SU-DHL-6 (cell line): ENCODE measurements at regions not wholly inside any gene's neighbourhood (a gene's known extent, or its start where the extent isn't known, plus 50 kb on each side); places are given as distances from the start of the nearest gene placed in this dataset.

Source experiments
- H2AFZ ChIP-seq: fragments of 200-600 bp; sonication (generic); 2 replicates; pipeline ENCODE4 v1.6.1; 2014; ENCODE audit warnings: low read depth, mild to moderate bottlenecking, moderate library complexity, mixed read lengths, antibody characterized with exemption, low read length; ENCODE audit not compliant: severe bottlenecking
- H3F3A ChIP-seq: fragments of 200-600 bp; shearing (Covaris generic); 2 replicates; pipeline ENCODE4 v1.6.0; 2016; ENCODE audit warnings: antibody characterized with exemption, mild to moderate bottlenecking; ENCODE audit not compliant: insufficient read depth
- H3K27ac ChIP-seq: fragments of 200-600 bp; sonication (generic); 2 replicates; pipeline ENCODE4 v1.5.1; 2016; ENCODE audit warnings: low read depth, mild to moderate bottlenecking, low read length, moderate library complexity, mixed read lengths
- H3K27me3 ChIP-seq: fragments of 200-600 bp; sonication (generic), shearing (Covaris generic); 2 replicates; pipeline ENCODE4 v1.6.0; 2014; ENCODE audit warnings: mild to moderate bottlenecking, low read length
- H3K36me3 ChIP-seq: fragments of 200-600 bp; sonication (generic); 2 replicates; pipeline ENCODE4 v1.6.1; 2014; ENCODE audit warnings: mild to moderate bottlenecking, low read length, mixed read lengths
- H3K4me2 ChIP-seq: fragments of 300-600, 200-600 bp; shearing (Covaris generic), sonication (generic); 2 replicates; pipeline ENCODE4 v1.6.0; 2014; ENCODE audit warnings: low read length, low read depth, mild to moderate bottlenecking; ENCODE audit not compliant: poor library complexity, severe bottlenecking
- H3K4me3 ChIP-seq: fragments of 200-600 bp; sonication (generic); 2 replicates; pipeline ENCODE4 v1.5.1; 2014; ENCODE audit warnings: antibody characterized with exemption, low read length, mild to moderate bottlenecking, mixed read lengths; ENCODE audit not compliant: insufficient read depth, poor library complexity, severe bottlenecking
- H3K79me2 ChIP-seq: fragments of 200-600 bp; sonication (generic); 2 replicates; pipeline ENCODE4 v1.6.1; 2014; ENCODE audit warnings: mild to moderate bottlenecking, low read length, moderate library complexity; ENCODE audit not compliant: insufficient read depth
- H3K9ac ChIP-seq: fragments of 200-600 bp; sonication (generic); 2 replicates; pipeline ENCODE4 v1.7.0; 2014; ENCODE audit warnings: mild to moderate bottlenecking, low read length
- H3K9me2 ChIP-seq: fragments of 200-600 bp; sonication (generic); replicated peaks from 2 replicates; pipeline ENCODE4 v1.6.1; 2014; ENCODE audit warnings: low read length; ENCODE audit not compliant: insufficient read depth
- H3K9me3 ChIP-seq: fragments of 200-600 bp; sonication (generic); 2 replicates; pipeline ENCODE4 v1.6.1; 2014; ENCODE audit warnings: low read length, mixed read lengths; ENCODE audit not compliant: insufficient read depth
- H4K20me1 ChIP-seq: fragments of 200-600 bp; sonication (generic); 2 replicates; pipeline ENCODE4 v1.6.1; 2014; ENCODE audit warnings: low read depth, mild to moderate bottlenecking, antibody characterized with exemption, low read length, moderate library complexity, mixed read lengths
- CTCF ChIP-seq: fragments of 200-600 bp; sonication (generic); IDR thresholded peaks from one replicate; pipeline ENCODE4 v1.5.1; 2017; ENCODE audit warnings: antibody characterized with exemption, mild to moderate bottlenecking, low read length, moderate library complexity; ENCODE audit not compliant: insufficient read depth, poor library complexity, severe bottlenecking
- EZH2phosphoT487 ChIP-seq: fragments of 200-600 bp; sonication (generic), shearing (Covaris generic); conservative IDR thresholded peaks from 2 replicates; pipeline ENCODE4 v1.6.1; 2018; ENCODE audit warnings: mild to moderate bottlenecking, antibody characterized with exemption, low read length, moderate library complexity, mixed read lengths

- Histone ChIP-seq H3K4me2 (no peak overlapping the region), H3K36me3 (no peaks in the 10 kb centered on the region), H3K9me2 (no peaks in the 10 kb centered on the region), H3K27ac (no peak overlapping the region), H3F3A (no peaks in the 10 kb centered on the region), H3K9ac (no peak overlapping the region), H3K27me3 (0 out of 2 replicates have a peak, but pooled peaks cover 3% of the 10 kb centered on the region), H3K9me3 (no peaks in the 10 kb centered on the region), H3K4me3 (no peak overlapping the region), H3K79me2 (no peaks in the 10 kb centered on the region), H2AFZ (no peak overlapping the region), H4K20me1 (no peaks in the 10 kb centered on the region)
- TF ChIP-seq CTCF = no peak
- no peak for TF ChIP-seq EZH2phosphoT487
Observed at GRCh38 chr3:81274671-81275070, 486.8 kb downstream of the GBE1 start.

- Histone ChIP-seq H3K36me3 (no peaks in the 10 kb centered on the region), H4K20me1 (no peaks in the 10 kb centered on the region), H3K9ac (no peak overlapping the region), H3K9me3 (no peaks in the 10 kb centered on the region), H3K4me2 (no peak overlapping the region), H3K79me2 (no peaks in the 10 kb centered on the region), H2AFZ (no peak overlapping the region), H3F3A (no peaks in the 10 kb centered on the region), H3K4me3 (no peak overlapping the region), H3K27me3 (0 out of 2 replicates have a peak, but pooled peaks cover 3% of the 10 kb centered on the region), H3K27ac (no peak overlapping the region), H3K9me2 (no peaks in the 10 kb centered on the region)
- TF ChIP-seq CTCF (no peak), EZH2phosphoT487 (no peak)
Observed at GRCh38 chr3:81270603-81271379, 490.7 kb downstream of the GBE1 start.

GRCh38 chr3:81268526-81268925 lies 492.9 kb downstream of the GBE1 start:
- 0 out of 2 replicates have a peak, but pooled peaks cover 3% of the 10 kb centered on the region for H3K27me3 ChIP-seq
- H3K79me2 ChIP-seq = no peaks in the 10 kb centered on the region
- no peak overlapping the region for H3K4me3 ChIP-seq
- H3F3A ChIP-seq = no peaks in the 10 kb centered on the region
- no peaks in the 10 kb centered on the region for H3K9me3 ChIP-seq
- H2AFZ ChIP-seq = no peak overlapping the region
- H3K9ac ChIP-seq = no peak overlapping the region
- TF ChIP-seq CTCF (no peak), EZH2phosphoT487 (no peak)
- no peaks in the 10 kb centered on the region for H4K20me1 ChIP-seq
- no peak overlapping the region for H3K27ac ChIP-seq
- no peaks in the 10 kb centered on the region for H3K9me2 ChIP-seq
- H3K4me2 ChIP-seq = no peak overlapping the region
- no peaks in the 10 kb centered on the region for H3K36me3 ChIP-seq
